ENCODE measurements at regions not wholly inside any gene's neighbourhood (a gene's known extent, or its start where the extent isn't known, plus 50 kb on each side); places are given as distances from the start of the nearest gene placed in this dataset.

GRCh38 chr4:111037591-111038360 lies 414.9 kb upstream of the PITX2 start:
- H3K4me2 ChIP-seq, result no peak overlapping the region
- H3K79me2 ChIP-seq (ENCODE audit: insufficient read depth, low read depth), result no peaks in the 10 kb centered on the region
- no peak overlapping the region for H3K27ac ChIP-seq
- H2AFZ ChIP-seq (ENCODE audit: low read depth), result no peak overlapping the region
- H3K4me1 ChIP-seq (ENCODE audit: low read depth, poor library complexity, severe bottlenecking), result no peaks in the 10 kb centered on the region
- H3K4me3 ChIP-seq (IDR thresholded peaks at IDR 0.05; ENCODE audit: insufficient read depth, low read depth, low read length), result no peak overlapping the region
- H3K27me3 ChIP-seq (ENCODE audit: insufficient read depth, low read depth), result no peaks in the 10 kb centered on the region
- TF ChIP-seq, protein P1, sequence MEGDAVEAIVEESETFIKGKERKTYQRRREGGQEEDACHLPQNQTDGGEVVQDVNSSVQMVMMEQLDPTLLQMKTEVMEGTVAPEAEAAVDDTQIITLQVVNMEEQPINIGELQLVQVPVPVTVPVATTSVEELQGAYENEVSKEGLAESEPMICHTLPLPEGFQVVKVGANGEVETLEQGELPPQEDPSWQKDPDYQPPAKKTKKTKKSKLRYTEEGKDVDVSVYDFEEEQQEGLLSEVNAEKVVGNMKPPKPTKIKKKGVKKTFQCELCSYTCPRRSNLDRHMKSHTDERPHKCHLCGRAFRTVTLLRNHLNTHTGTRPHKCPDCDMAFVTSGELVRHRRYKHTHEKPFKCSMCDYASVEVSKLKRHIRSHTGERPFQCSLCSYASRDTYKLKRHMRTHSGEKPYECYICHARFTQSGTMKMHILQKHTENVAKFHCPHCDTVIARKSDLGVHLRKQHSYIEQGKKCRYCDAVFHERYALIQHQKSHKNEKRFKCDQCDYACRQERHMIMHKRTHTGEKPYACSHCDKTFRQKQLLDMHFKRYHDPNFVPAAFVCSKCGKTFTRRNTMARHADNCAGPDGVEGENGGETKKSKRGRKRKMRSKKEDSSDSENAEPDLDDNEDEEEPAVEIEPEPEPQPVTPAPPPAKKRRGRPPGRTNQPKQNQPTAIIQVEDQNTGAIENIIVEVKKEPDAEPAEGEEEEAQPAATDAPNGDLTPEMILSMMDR (conservative IDR thresholded peaks at IDR 0.05; ENCODE audit: low read depth, low read length), result no peak
- no peaks in the 10 kb centered on the region for H4K20me1 ChIP-seq (ENCODE audit: insufficient read depth)
- no peaks in the 10 kb centered on the region for H3K36me3 ChIP-seq (ENCODE audit: insufficient read depth)
- H3K9ac ChIP-seq, result no peak overlapping the region

DNA sequence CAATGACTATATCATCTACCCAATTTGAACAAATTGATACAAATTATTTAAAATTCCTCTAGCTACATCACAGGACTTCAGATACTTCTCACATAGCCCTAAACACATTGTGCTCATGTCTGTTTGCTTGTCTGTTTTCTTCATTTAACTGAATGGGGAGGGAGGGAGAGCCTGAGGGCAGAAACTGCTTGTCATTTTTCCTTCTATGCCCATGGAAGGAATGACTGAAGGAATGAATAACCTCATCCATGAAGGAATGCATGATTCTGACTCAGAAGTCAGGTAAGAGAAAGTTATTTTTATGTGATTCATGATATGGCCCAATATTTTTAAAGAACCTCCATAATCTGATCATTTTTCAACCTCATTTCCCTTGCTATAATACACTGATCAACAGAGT lies 418.0 kb upstream of the PITX2 start:
- H3K79me2 ChIP-seq (ENCODE audit: insufficient read depth, low read depth), result no peaks in the 10 kb centered on the region
- H3K9ac ChIP-seq, result no peak overlapping the region
- no peaks in the 10 kb centered on the region for H3K36me3 ChIP-seq (ENCODE audit: insufficient read depth)
- H3K4me2 ChIP-seq, result no peak overlapping the region
- no peak overlapping the region for H3K4me3 ChIP-seq (IDR thresholded peaks at IDR 0.05; ENCODE audit: insufficient read depth, low read depth, low read length)
- no peaks in the 10 kb centered on the region for H3K4me1 ChIP-seq (ENCODE audit: low read depth, poor library complexity, severe bottlenecking)
- no peak overlapping the region for H2AFZ ChIP-seq (ENCODE audit: low read depth)
- no peak overlapping the region for H3K27ac ChIP-seq
- TF ChIP-seq, protein P1 (conservative IDR thresholded peaks at IDR 0.05; ENCODE audit: low read depth, low read length), result no peak
- no peaks in the 10 kb centered on the region for H3K27me3 ChIP-seq (ENCODE audit: insufficient read depth, low read depth)
- no peaks in the 10 kb centered on the region for H4K20me1 ChIP-seq (ENCODE audit: insufficient read depth)

GRCh38 chr4:111043286-111043685 lies 420.4 kb upstream of the PITX2 start:
- Histone ChIP-seq H3K9ac (no peak overlapping the region), H3K4me1 (ENCODE audit: low read depth, poor library complexity, severe bottlenecking) (no peaks in the 10 kb centered on the region), H2AFZ (ENCODE audit: low read depth) (no peak overlapping the region), H3K27ac (no peak overlapping the region), H3K79me2 (ENCODE audit: insufficient read depth, low read depth) (no peaks in the 10 kb centered on the region), H3K4me2 (no peak overlapping the region), H4K20me1 (ENCODE audit: insufficient read depth) (no peaks in the 10 kb centered on the region), H3K36me3 (ENCODE audit: insufficient read depth) (no peaks in the 10 kb centered on the region), H3K4me3 (IDR thresholded peaks at IDR 0.05; ENCODE audit: insufficient read depth, low read depth, low read length) (no peak overlapping the region), H3K27me3 (ENCODE audit: insufficient read depth, low read depth) (no peaks in the 10 kb centered on the region)
- TF ChIP-seq, protein P1 (conservative IDR thresholded peaks at IDR 0.05; ENCODE audit: low read depth, low read length), result no peak

DNA sequence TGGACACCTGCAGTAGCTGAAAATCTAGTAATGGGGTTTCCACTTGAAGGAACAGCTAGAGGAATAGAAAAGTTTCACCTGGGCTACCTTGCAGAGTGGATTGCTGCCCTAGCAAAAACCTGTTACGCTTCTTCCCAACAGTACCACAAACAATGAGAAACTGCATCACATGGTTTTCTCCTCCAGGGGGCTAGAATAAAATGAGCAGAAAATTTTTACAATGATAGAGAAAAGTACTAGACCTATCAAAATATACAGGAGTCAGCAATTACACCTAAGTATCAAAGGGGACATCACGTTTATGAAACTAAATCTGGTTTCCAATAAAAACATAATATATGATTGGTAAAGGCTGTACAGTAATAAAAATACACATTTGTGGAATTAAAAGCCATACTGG lies 423.1 kb upstream of the PITX2 start:
- Histone ChIP-seq H3K4me3 (IDR thresholded peaks at IDR 0.05; ENCODE audit: insufficient read depth, low read depth, low read length) (no peak overlapping the region), H2AFZ (ENCODE audit: low read depth) (no peak overlapping the region), H3K4me2 (no peak overlapping the region), H3K36me3 (ENCODE audit: insufficient read depth) (no peaks in the 10 kb centered on the region), H3K79me2 (ENCODE audit: insufficient read depth, low read depth) (no peaks in the 10 kb centered on the region), H3K27me3 (ENCODE audit: insufficient read depth, low read depth) (no peaks in the 10 kb centered on the region), H3K27ac (no peak overlapping the region), H4K20me1 (ENCODE audit: insufficient read depth) (no peaks in the 10 kb centered on the region), H3K4me1 (ENCODE audit: low read depth, poor library complexity, severe bottlenecking) (no peaks in the 10 kb centered on the region), H3K9ac (no peak overlapping the region)
- TF ChIP-seq, protein P1 (conservative IDR thresholded peaks at IDR 0.05; ENCODE audit: low read depth, low read length), result no peak; the same call in 1 of the 2 replicates
